IMR-90 (cell line): ENCODE measurements at regions not wholly inside any gene's neighbourhood (a gene's known extent, or its start where the extent isn't known, plus 50 kb on each side); places are given as distances from the start of the nearest gene placed in this dataset.

Experiments used
- ATAC-seq: fragments of 200-7000 bp; cut with Tn5 transposase; 2 replicates; pipeline ENCODE4 v1.9.1; 2020; ENCODE audit warnings: low read depth, mild to moderate bottlenecking, moderate library complexity
- BruUV-seq: library from RNA; stranded (reverse); fragments of 400-500 nt; replicated peaks from 2 replicates; lab custom pipeline; 2021; lab: Mats Ljungman, UMichigan
- CTCF ChIA-PET: fragments of 300-600 bp; formaldehyde crosslinking; extraction: SDS; loops from one replicate; lab custom pipeline; 2021; ENCODE audit warnings: antibody characterized with exemption; lab: Yijun Ruan, JAX
- POLR2A ChIA-PET: fragments of 300-600 bp; sonication (Branson Sonifier 250); formaldehyde crosslinking; loops from one replicate; lab custom pipeline; 2022; ENCODE audit warnings: antibody characterized with exemption; ENCODE audit not compliant: unreplicated experiment; lab: Charles Lee
- DNase-seq: peaks from one replicate; pipeline ENCODE4 v3.0.0; 2013
- H2AFZ ChIP-seq: replicated peaks from 2 replicates; pipeline ENCODE3; 2013; ENCODE audit warnings: low read length, mild to moderate bottlenecking; ENCODE audit not compliant: poor library complexity
- H2AK5ac ChIP-seq: 2 replicates; pipeline ENCODE4 v1.6.1; 2013; ENCODE audit warnings: low read depth, low read length, inconsistent platforms
- H2AK9ac ChIP-seq: replicated peaks from 2 replicates; pipeline ENCODE3; 2013; ENCODE audit warnings: mild to moderate bottlenecking, low read depth, low read length, moderate library complexity; ENCODE audit not compliant: poor library complexity
- H2BK120ac ChIP-seq: 2 replicates; pipeline ENCODE4 v1.6.1; 2013; ENCODE audit warnings: low read depth, low read length, inconsistent platforms
- H2BK15ac ChIP-seq: 3 replicates; pipeline ENCODE4 v1.6.1; 2013; ENCODE audit warnings: low read depth, low read length, inconsistent platforms
- H2BK20ac ChIP-seq: 2 replicates; pipeline ENCODE4 v1.6.1; 2013; ENCODE audit warnings: low read depth, mild to moderate bottlenecking, inconsistent platforms, low read length, moderate library complexity
- H2BK5ac ChIP-seq: 2 replicates; pipeline ENCODE4 v1.6.1; 2013; ENCODE audit warnings: mild to moderate bottlenecking, low read depth, low read length, inconsistent platforms; ENCODE audit not compliant: poor library complexity, severe bottlenecking
- H3K14ac ChIP-seq: replicated peaks from 2 replicates; pipeline ENCODE4 v1.6.1; 2013; ENCODE audit warnings: low read depth, low read length, inconsistent platforms
- H3K18ac ChIP-seq: 2 replicates; pipeline ENCODE4 v1.6.1; 2013; ENCODE audit warnings: low read depth, low read length, control low read depth
- H3K23ac ChIP-seq: 2 replicates; pipeline ENCODE4 v1.6.1; 2013; ENCODE audit warnings: low read depth, low read length, inconsistent platforms
- H3K27ac ChIP-seq: 2 replicates; pipeline ENCODE4 v1.5.1; 2013; ENCODE audit warnings: mild to moderate bottlenecking, control low read depth, low read length; ENCODE audit not compliant: insufficient read depth
- H3K27me3 ChIP-seq: 2 replicates; pipeline ENCODE4 v1.6.1; 2013; ENCODE audit warnings: low read length; ENCODE audit not compliant: control insufficient read depth, insufficient read depth
- H3K36me3 ChIP-seq: 2 replicates; pipeline ENCODE4 v1.6.1; 2013; ENCODE audit warnings: low read length, mixed read lengths; ENCODE audit not compliant: control insufficient read depth, insufficient read depth
- H3K4ac ChIP-seq: 2 replicates; pipeline ENCODE4 v1.6.1; 2013; ENCODE audit warnings: low read depth, low read length, inconsistent platforms
- H3K4me1 ChIP-seq: 2 replicates; pipeline ENCODE4 v1.6.1; 2013; ENCODE audit warnings: low read length, mixed read lengths; ENCODE audit not compliant: control insufficient read depth, insufficient read depth
- H3K4me2 ChIP-seq: 2 replicates; pipeline ENCODE4 v1.6.1; 2013; ENCODE audit warnings: low read depth, mild to moderate bottlenecking, control low read depth, low read length, moderate library complexity
- H3K4me3 ChIP-seq: 2 replicates; pipeline ENCODE4 v1.5.1; 2013; ENCODE audit warnings: low read depth, mild to moderate bottlenecking, control low read depth, low read length, moderate library complexity; ENCODE audit not compliant: insufficient read depth
- H3K56ac ChIP-seq: 2 replicates; pipeline ENCODE4 v1.6.1; 2013; ENCODE audit warnings: low read length, inconsistent platforms; ENCODE audit not compliant: insufficient read depth; ENCODE audit errors: extremely low read depth
- H3K79me1 ChIP-seq, 2 experiments: 2 replicates each; pipeline ENCODE4 v1.6.1; 2013; ENCODE audit warnings: low read length in 2 of 2, inconsistent platforms in 1 of 2, low read depth in 1 of 2
- H3K9ac ChIP-seq: 2 replicates; pipeline ENCODE4 v1.6.1; 2013; ENCODE audit warnings: low read depth, low read length, control low read depth
- H3K9me1 ChIP-seq: 2 replicates; pipeline ENCODE4 v1.6.1; 2013; ENCODE audit warnings: low read length, inconsistent platforms; ENCODE audit not compliant: insufficient read depth
- H3K9me3 ChIP-seq: 2 replicates; pipeline ENCODE4 v1.6.1; 2013; ENCODE audit warnings: low read length; ENCODE audit not compliant: control insufficient read depth, insufficient read depth
- H4K20me1 ChIP-seq: 2 replicates; pipeline ENCODE4 v1.6.1; 2013; ENCODE audit warnings: low read length, inconsistent platforms; ENCODE audit not compliant: insufficient read depth
- H4K5ac ChIP-seq: 2 replicates; pipeline ENCODE4 v1.6.1; 2013; ENCODE audit warnings: mild to moderate bottlenecking, low read depth, low read length, control low read depth
- H4K8ac ChIP-seq, 2 experiments: 2 replicates each; pipeline ENCODE4 v1.6.1; 2013; ENCODE audit warnings: low read depth in 2 of 2, low read length in 2 of 2, control low read depth in 1 of 2, inconsistent platforms in 1 of 2
- H4K91ac ChIP-seq: 2 replicates; pipeline ENCODE4 v1.6.1; 2013; ENCODE audit warnings: low read depth, low read length, inconsistent platforms; ENCODE audit not compliant: insufficient read depth
- CEBPB ChIP-seq: IDR thresholded peaks from 2 replicates; pipeline ENCODE4 v1.6.1; 2012; ENCODE audit warnings: low read depth, low read length, improper control_type of control experiment
- CHD1 ChIP-seq: IDR thresholded peaks from 2 replicates; pipeline ENCODE4 v1.6.1; 2012; ENCODE audit warnings: low read depth, low read length, improper control_type of control experiment
- CTCF ChIP-seq: conservative IDR thresholded peaks from 2 replicates; pipeline ENCODE4 v1.5.1; 2012; ENCODE audit warnings: mild to moderate bottlenecking, low read depth, low read length, improper control_type of control experiment
- ELK1 ChIP-seq: fragments of 150-350 bp; IDR thresholded peaks from 2 replicates; pipeline ENCODE4 v1.6.1; 2016; ENCODE audit warnings: low read depth, mild to moderate bottlenecking, low read length, moderate library complexity, borderline replicate concordance
- FOS ChIP-seq: fragments of 150-350 bp; IDR thresholded peaks from 2 replicates; pipeline ENCODE4 v1.6.1; 2016; ENCODE audit warnings: low read depth, low read length
- MAFK ChIP-seq: IDR thresholded peaks from 2 replicates; pipeline ENCODE4 v1.6.1; 2012; ENCODE audit warnings: low read depth, low read length, improper control_type of control experiment
- MAZ ChIP-seq: IDR thresholded peaks from 2 replicates; pipeline ENCODE4 v1.6.1; 2012; ENCODE audit warnings: low read depth, mild to moderate bottlenecking, low read length, improper control_type of control experiment, moderate library complexity, borderline replicate concordance
- MXI1 ChIP-seq: IDR thresholded peaks from 2 replicates; pipeline ENCODE4 v1.6.1; 2012; ENCODE audit warnings: low read depth, mild to moderate bottlenecking, low read length, moderate library complexity, borderline replicate concordance
- NFE2L2 ChIP-seq: fragments of 150-350 bp; IDR thresholded peaks from 2 replicates; pipeline ENCODE4 v1.6.1; 2016; ENCODE audit warnings: low read depth, mild to moderate bottlenecking, low read length
- POLR2A ChIP-seq: IDR thresholded peaks from 2 replicates; pipeline ENCODE4 v1.6.1; 2012; ENCODE audit warnings: mild to moderate bottlenecking, low read depth, low read length
- RAD21 ChIP-seq: IDR thresholded peaks from 2 replicates; pipeline ENCODE4 v1.6.1; 2012; ENCODE audit warnings: low read length, improper control_type of control experiment
- RCOR1 ChIP-seq: IDR thresholded peaks from 2 replicates; pipeline ENCODE4 v1.6.1; 2012; ENCODE audit warnings: mild to moderate bottlenecking, low read length, improper control_type of control experiment; ENCODE audit not compliant: insufficient replicate concordance
- RFX5 ChIP-seq: IDR thresholded peaks from 2 replicates; pipeline ENCODE4 v1.8.0; 2012; ENCODE audit warnings: low read depth, mild to moderate bottlenecking, low read length, moderate library complexity
- SMC3 ChIP-seq: fragments of 150-350 bp; IDR thresholded peaks from 2 replicates; pipeline ENCODE4 v1.6.1; 2016; ENCODE audit warnings: low read depth, mild to moderate bottlenecking, antibody characterized with exemption, low read length, moderate library complexity
- USF2 ChIP-seq: fragments of 150-350 bp; IDR thresholded peaks from 2 replicates; pipeline ENCODE4 v1.6.1; 2017; ENCODE audit warnings: mild to moderate bottlenecking, antibody characterized with exemption, low read length, low read depth
- WGBS, 2 experiments: methylation state at CpG; one replicate each; pipeline versions ENCODE4 v1.1.5 to v1.1.7; 2013; ENCODE audit warnings: missing lambda C conversion rate in 2 of 2; ENCODE audit not compliant: insufficient read length in 1 of 2; ENCODE audit errors: extremely low coverage in 2 of 2; 5-methylcytosine and 5-hydroxymethylcytosine counted together
- dilution Hi-C: fragments of 300-500 bp; cut with HindIII; formaldehyde crosslinking; loops from one replicate; pipeline ENCODE4 v1.14.3; 2018; ENCODE audit warnings: low sequenced_read_pairs; ENCODE audit not compliant: unreplicated experiment
- in situ Hi-C: fragments of 300-500 bp; cut with MboI; formaldehyde crosslinking; loops from 3 replicates; pipeline ENCODE4 v1.14.3; 2019; ENCODE audit warnings: low sequenced_read_pairs, inconsistent platforms, mixed read lengths
- intact Hi-C: fragments of 100-400 bp; cut with micrococcal nuclease; formaldehyde crosslinking; loops from 2 replicates; pipeline ENCODE4 v1.10.0; 2022

GRCh38 chr1:104853276-104853675, 1103.6 kb downstream of the AMY1C start:
- H4K20me1 ChIP-seq = no peaks in the 10 kb centered on the region
- H3K23ac ChIP-seq = no peak overlapping the region
- H2AK5ac ChIP-seq = no peak overlapping the region
- no peak overlapping the region for H3K27ac ChIP-seq
- intact Hi-C loops = no loop called here
- H3K36me3 ChIP-seq = no peaks in the 10 kb centered on the region
- TF ChIP-seq FOS (no peak), CEBPB (no peak), RAD21 (no peak), RFX5 (no peak), MAZ (no peak), USF2 (no peak), SMC3 (no peak), CHD1 (no peak), POLR2A (no peak), ELK1 (no peak), MAFK (no peak), CTCF (no peak), NFE2L2 (no peak), RCOR1 (no peak), MXI1 (no peak)
- H3K9me1 ChIP-seq = no peaks in the 10 kb centered on the region
- no peak overlapping the region for H2BK20ac ChIP-seq
- H3K9me3 ChIP-seq = peaks cover 11% of the 10 kb centered on the region; the same call in 1 of the 2 replicates
- no peak for ATAC-seq
- no peak overlapping the region for H3K9ac ChIP-seq
- CTCF ChIA-PET = no interaction called here
- no peak overlapping the region for H2BK5ac ChIP-seq
- no peak overlapping the region for H2AFZ ChIP-seq
- H4K5ac ChIP-seq = no peak overlapping the region
- H3K4ac ChIP-seq = no peak overlapping the region
- no peak overlapping the region for H2AK9ac ChIP-seq
- no peak overlapping the region for H2BK15ac ChIP-seq
- no peak for DNase-seq
- H3K4me2 ChIP-seq = no peak overlapping the region
- no CpG with 5 or more reads among the region's 2 CpGs for WGBS, 2 experiments
- H2BK120ac ChIP-seq = no peak overlapping the region
- POLR2A ChIA-PET = no interaction called here
- no peak overlapping the region for H3K14ac ChIP-seq
- H3K27me3 ChIP-seq = no peaks in the 10 kb centered on the region
- no peaks in the 10 kb centered on the region for H3K79me1 ChIP-seq
- in situ Hi-C loops = no loop called here
- no peak overlapping the region for H4K91ac ChIP-seq
- no peak overlapping the region for H4K8ac ChIP-seq
- BruUV-seq = no TSS peak
- no peak overlapping the region for H3K18ac ChIP-seq
- no peak overlapping the region for H3K4me3 ChIP-seq
- no peak overlapping the region for H3K56ac ChIP-seq
- dilution Hi-C loops = no loop called here
- no peaks in the 10 kb centered on the region for H3K4me1 ChIP-seq
